COLO668 (cell line): ENCODE measurements at regions not wholly inside any gene's neighbourhood (a gene's known extent, or its start where the extent isn't known, plus 50 kb on each side); places are given as distances from the start of the nearest gene placed in this dataset.

Experiments
- DNase-seq: peaks from one replicate; lab custom pipeline; 2025; ENCODE audit not compliant: unreplicated experiment; lab: John Stamatoyannopoulos, UW

GRCh38 chr22:19621373-19622060, 92.8 kb upstream of the SEPTIN5 start:
- DNase-seq: no peak

- no peak for DNase-seq
Measured at GRCh38 chr22:19622061-19622441, 92.3 kb upstream of the SEPTIN5 start.

GRCh38 chr22:19625331-19626041, 88.8 kb upstream of the SEPTIN5 start:
- DNase-seq: no peak

- no peak for DNase-seq
Measured at GRCh38 chr22:19626042-19626587, 88.2 kb upstream of the SEPTIN5 start.

- DNase-seq: no peak
Measured at GRCh38 chr22:19626666-19627065, 87.6 kb upstream of the SEPTIN5 start.

- DNase-seq: no peak
Measured at GRCh38 chr22:19628038-19628776, 86.1 kb upstream of the SEPTIN5 start.

GRCh38 chr22:19629331-19629719, 85.0 kb upstream of the SEPTIN5 start:
- DNase-seq: no peak

GRCh38 chr22:19629720-19630419, 84.4 kb upstream of the SEPTIN5 start:
- DNase-seq: peak; percentile 80

- DNase-seq: no peak
Measured at GRCh38 chr22:19630614-19631013, 83.7 kb upstream of the SEPTIN5 start.

GRCh38 chr22:19631899-19632667, 82.2 kb upstream of the SEPTIN5 start:
- peak; percentile 34 for DNase-seq

GRCh38 chr22:19632668-19633148, 81.6 kb upstream of the SEPTIN5 start:
- no peak for DNase-seq

- no peak for DNase-seq
Measured at GRCh38 chr22:19634226-19634975, 79.9 kb upstream of the SEPTIN5 start.

GRCh38 chr22:19635644-19636043, 78.7 kb upstream of the SEPTIN5 start:
- no peak for DNase-seq

- no peak for DNase-seq
Measured at GRCh38 chr22:19636696-19637407, 77.5 kb upstream of the SEPTIN5 start.

GRCh38 chr22:19637408-19638281, 76.7 kb upstream of the SEPTIN5 start:
- DNase-seq: no peak

- DNase-seq: no peak
Measured at GRCh38 chr22:19638282-19639015, 75.9 kb upstream of the SEPTIN5 start.

- DNase-seq: no peak
Measured at GRCh38 chr22:19639610-19640135, 74.6 kb upstream of the SEPTIN5 start.
